ENCODE measurements at regions not wholly inside any gene's neighbourhood (a gene's known extent, or its start where the extent isn't known, plus 50 kb on each side); places are given as distances from the start of the nearest gene placed in this dataset.
"Not testable (repeated sequence)": the region's sequence is repeated elsewhere in the genome, so short reads cannot be mapped to it uniquely, and the experiment has no call there.

DNA sequence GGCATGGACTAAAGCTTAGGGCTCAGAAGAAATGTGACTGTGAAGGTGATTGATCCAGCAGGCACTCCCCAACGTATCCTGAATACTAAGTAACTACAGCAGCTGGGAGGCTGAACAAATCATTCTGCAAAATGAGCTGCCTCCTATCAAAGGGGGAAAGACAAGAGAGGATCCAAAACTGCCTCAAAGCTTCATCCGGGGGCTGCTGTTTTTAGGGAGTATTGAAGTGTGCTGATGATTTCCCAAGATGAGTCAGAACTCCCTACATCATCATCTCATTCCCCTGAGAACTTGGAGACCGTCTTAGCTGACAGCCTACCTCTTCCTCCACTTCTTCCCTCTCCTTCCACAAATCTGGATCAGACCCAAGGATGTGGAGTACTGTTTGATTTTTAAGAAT is 108.4 kb upstream of the GRAMD1B start:
- H3K4me1 ChIP-seq (ENCODE audit: control insufficient read depth, insufficient read depth, low read length): no peaks in the 10 kb centered on the region
- H3K27ac ChIP-seq (ENCODE audit: low read depth, low read length): no peak overlapping the region
- H3K36me3 ChIP-seq (ENCODE audit: control insufficient read depth, insufficient read depth, low read length): no peaks in the 10 kb centered on the region
- H3K4me3 ChIP-seq (ENCODE audit: low read length): no peak overlapping the region
- no peaks in the 10 kb centered on the region for H3K4me1 Mint-ChIP-seq
- H3K9me3 Mint-ChIP-seq: no peaks in the 10 kb centered on the region
- peaks cover 16% of the 10 kb centered on the region for H3K27me3 Mint-ChIP-seq (ENCODE audit: insufficient read depth)
- TF ChIP-seq, protein P1, sequence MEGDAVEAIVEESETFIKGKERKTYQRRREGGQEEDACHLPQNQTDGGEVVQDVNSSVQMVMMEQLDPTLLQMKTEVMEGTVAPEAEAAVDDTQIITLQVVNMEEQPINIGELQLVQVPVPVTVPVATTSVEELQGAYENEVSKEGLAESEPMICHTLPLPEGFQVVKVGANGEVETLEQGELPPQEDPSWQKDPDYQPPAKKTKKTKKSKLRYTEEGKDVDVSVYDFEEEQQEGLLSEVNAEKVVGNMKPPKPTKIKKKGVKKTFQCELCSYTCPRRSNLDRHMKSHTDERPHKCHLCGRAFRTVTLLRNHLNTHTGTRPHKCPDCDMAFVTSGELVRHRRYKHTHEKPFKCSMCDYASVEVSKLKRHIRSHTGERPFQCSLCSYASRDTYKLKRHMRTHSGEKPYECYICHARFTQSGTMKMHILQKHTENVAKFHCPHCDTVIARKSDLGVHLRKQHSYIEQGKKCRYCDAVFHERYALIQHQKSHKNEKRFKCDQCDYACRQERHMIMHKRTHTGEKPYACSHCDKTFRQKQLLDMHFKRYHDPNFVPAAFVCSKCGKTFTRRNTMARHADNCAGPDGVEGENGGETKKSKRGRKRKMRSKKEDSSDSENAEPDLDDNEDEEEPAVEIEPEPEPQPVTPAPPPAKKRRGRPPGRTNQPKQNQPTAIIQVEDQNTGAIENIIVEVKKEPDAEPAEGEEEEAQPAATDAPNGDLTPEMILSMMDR (conservative IDR thresholded peaks at IDR 0.05): no peak
- no peaks in the 10 kb centered on the region for H3K27me3 ChIP-seq (ENCODE audit: control insufficient read depth, insufficient read depth, low read length, poor library complexity, severe bottlenecking)
- DNase-seq: no peak
- no peak overlapping the region for H3K9ac ChIP-seq (ENCODE audit: extremely low read depth, low read length, poor library complexity, severe bottlenecking)
- H3K4me3 Mint-ChIP-seq: no peak overlapping the region
- no peaks in the 10 kb centered on the region for H3K36me3 Mint-ChIP-seq (ENCODE audit: low read depth)
- H3K27ac Mint-ChIP-seq: no peak overlapping the region
- WGBS, 2 experiments (ENCODE audit: insufficient coverage in 1 of 2, insufficient read length in 1 of 2): 90 to 93% methylated on average over 2 to 3 of the region's 3 CpGs
- H3K9me3 ChIP-seq (ENCODE audit: control insufficient read depth, low read length): no peaks in the 10 kb centered on the region

GRCh38 chr11:123318623-123319022 is 111.4 kb upstream of the GRAMD1B start:
- Histone ChIP-seq H3K36me3 (ENCODE audit: control insufficient read depth, insufficient read depth, low read length) (no peaks in the 10 kb centered on the region), H3K27ac (ENCODE audit: low read depth, low read length) (no peak overlapping the region), H3K4me3 (ENCODE audit: low read length) (no peak overlapping the region), H3K27me3 (ENCODE audit: control insufficient read depth, insufficient read depth, low read length, poor library complexity, severe bottlenecking) (no peaks in the 10 kb centered on the region), H3K9me3 (ENCODE audit: control insufficient read depth, low read length) (no peaks in the 10 kb centered on the region), H3K9ac (ENCODE audit: extremely low read depth, low read length, poor library complexity, severe bottlenecking) (no peak overlapping the region), H3K4me1 (ENCODE audit: control insufficient read depth, insufficient read depth, low read length) (no peaks in the 10 kb centered on the region)
- 87 to 94% methylated on average over 2 of the region's 2 CpGs for WGBS, 2 experiments (ENCODE audit: insufficient coverage in 1 of 2, insufficient read length in 1 of 2)
- DNase-seq: no peak
- no peak overlapping the region for H3K4me3 Mint-ChIP-seq
- TF ChIP-seq, protein P1 (conservative IDR thresholded peaks at IDR 0.05): no peak
- H3K27ac Mint-ChIP-seq: no peak overlapping the region
- H3K4me1 Mint-ChIP-seq: peaks cover 3% of the 10 kb centered on the region
- no peaks in the 10 kb centered on the region for H3K36me3 Mint-ChIP-seq (ENCODE audit: low read depth)
- H3K9me3 Mint-ChIP-seq: no peaks in the 10 kb centered on the region
- H3K27me3 Mint-ChIP-seq (ENCODE audit: insufficient read depth): peaks cover 22% of the 10 kb centered on the region

- not testable (repeated sequence) for H3K4me1 ChIP-seq (ENCODE audit: control insufficient read depth, insufficient read depth, low read length); H3K27ac Mint-ChIP-seq; H3K9ac ChIP-seq (ENCODE audit: extremely low read depth, low read length, poor library complexity, severe bottlenecking); H3K36me3 Mint-ChIP-seq (ENCODE audit: low read depth); H3K27me3 ChIP-seq (ENCODE audit: control insufficient read depth, insufficient read depth, low read length, poor library complexity, severe bottlenecking); H3K4me3 ChIP-seq (ENCODE audit: low read length); H3K4me1 Mint-ChIP-seq; DNase-seq; H3K27ac ChIP-seq (ENCODE audit: low read depth, low read length); H3K9me3 ChIP-seq (ENCODE audit: control insufficient read depth, low read length); H3K9me3 Mint-ChIP-seq; H3K36me3 ChIP-seq (ENCODE audit: control insufficient read depth, insufficient read depth, low read length); H3K4me3 Mint-ChIP-seq
- H3K27me3 Mint-ChIP-seq (ENCODE audit: insufficient read depth): peaks cover 22% of the 10 kb centered on the region
These were observed 111.9 kb upstream of the GRAMD1B start for GRCh38 chr11:123318132-123318531.

DNA sequence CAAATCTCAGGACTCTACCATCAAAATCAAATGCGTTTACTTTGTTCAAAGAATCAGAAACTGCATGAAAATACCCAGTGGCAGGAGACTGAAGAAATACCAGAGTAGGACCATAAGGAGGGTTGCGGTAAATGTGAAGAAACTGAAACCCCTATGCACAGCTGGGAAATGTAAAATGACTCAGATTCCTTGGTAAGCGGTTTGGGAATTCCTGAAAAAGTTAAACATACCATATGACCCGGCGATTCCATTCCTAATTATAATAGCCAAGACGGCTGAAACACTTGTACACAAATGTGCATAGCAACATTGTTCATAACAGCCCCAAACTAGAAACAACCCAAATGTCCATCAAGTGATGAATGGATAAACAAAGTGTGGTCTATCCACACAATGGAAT is 114.1 kb upstream of the GRAMD1B start:
- H3K4me3 Mint-ChIP-seq: no peak overlapping the region
- TF ChIP-seq, protein P1 (conservative IDR thresholded peaks at IDR 0.05): no peak
- WGBS, 2 experiments (ENCODE audit: insufficient coverage in 1 of 2, insufficient read length in 1 of 2): 95 to 96% methylated on average over 3 to 6 of the region's 6 CpGs
- no peak overlapping the region for H3K27ac Mint-ChIP-seq
- no peaks in the 10 kb centered on the region for H3K27me3 ChIP-seq (ENCODE audit: control insufficient read depth, insufficient read depth, low read length, poor library complexity, severe bottlenecking)
- no peak overlapping the region for H3K4me3 ChIP-seq (ENCODE audit: low read length)
- no peaks in the 10 kb centered on the region for H3K36me3 ChIP-seq (ENCODE audit: control insufficient read depth, insufficient read depth, low read length)
- no peak for DNase-seq
- peaks cover 17% of the 10 kb centered on the region for H3K27me3 Mint-ChIP-seq (ENCODE audit: insufficient read depth)
- no peaks in the 10 kb centered on the region for H3K9me3 Mint-ChIP-seq
- no peaks in the 10 kb centered on the region for H3K36me3 Mint-ChIP-seq (ENCODE audit: low read depth)
- H3K9me3 ChIP-seq (ENCODE audit: control insufficient read depth, low read length): no peaks in the 10 kb centered on the region
- H3K4me1 ChIP-seq (ENCODE audit: control insufficient read depth, insufficient read depth, low read length): peaks cover 5% of the 10 kb centered on the region
- no peak overlapping the region for H3K9ac ChIP-seq (ENCODE audit: extremely low read depth, low read length, poor library complexity, severe bottlenecking)
- H3K27ac ChIP-seq (ENCODE audit: low read depth, low read length): no peak overlapping the region
- peaks cover 11% of the 10 kb centered on the region for H3K4me1 Mint-ChIP-seq

Measured in endodermal cell (in vitro differentiated cells).